DMS114 treated with DMSO at 0.1 percent for 48 hours (cell line): ENCODE measurements at regions not wholly inside any gene's neighbourhood (a gene's known extent, or its start where the extent isn't known, plus 50 kb on each side); places are given as distances from the start of the nearest gene placed in this dataset.

Experiments used
- DNase-seq: peaks from one replicate; lab custom pipeline; 2025; ENCODE audit not compliant: unreplicated experiment; lab: John Stamatoyannopoulos, UW

- no peak for DNase-seq
Observed at GRCh38 chr22:48264586-48264985, 1502.1 kb downstream of the TBC1D22A start.

GRCh38 chr22:48263791-48264351 lies 1501.4 kb downstream of the TBC1D22A start:
- no peak for DNase-seq

- no peak for DNase-seq
Observed at GRCh38 chr22:48263431-48263765, 1500.9 kb downstream of the TBC1D22A start.

DNA sequence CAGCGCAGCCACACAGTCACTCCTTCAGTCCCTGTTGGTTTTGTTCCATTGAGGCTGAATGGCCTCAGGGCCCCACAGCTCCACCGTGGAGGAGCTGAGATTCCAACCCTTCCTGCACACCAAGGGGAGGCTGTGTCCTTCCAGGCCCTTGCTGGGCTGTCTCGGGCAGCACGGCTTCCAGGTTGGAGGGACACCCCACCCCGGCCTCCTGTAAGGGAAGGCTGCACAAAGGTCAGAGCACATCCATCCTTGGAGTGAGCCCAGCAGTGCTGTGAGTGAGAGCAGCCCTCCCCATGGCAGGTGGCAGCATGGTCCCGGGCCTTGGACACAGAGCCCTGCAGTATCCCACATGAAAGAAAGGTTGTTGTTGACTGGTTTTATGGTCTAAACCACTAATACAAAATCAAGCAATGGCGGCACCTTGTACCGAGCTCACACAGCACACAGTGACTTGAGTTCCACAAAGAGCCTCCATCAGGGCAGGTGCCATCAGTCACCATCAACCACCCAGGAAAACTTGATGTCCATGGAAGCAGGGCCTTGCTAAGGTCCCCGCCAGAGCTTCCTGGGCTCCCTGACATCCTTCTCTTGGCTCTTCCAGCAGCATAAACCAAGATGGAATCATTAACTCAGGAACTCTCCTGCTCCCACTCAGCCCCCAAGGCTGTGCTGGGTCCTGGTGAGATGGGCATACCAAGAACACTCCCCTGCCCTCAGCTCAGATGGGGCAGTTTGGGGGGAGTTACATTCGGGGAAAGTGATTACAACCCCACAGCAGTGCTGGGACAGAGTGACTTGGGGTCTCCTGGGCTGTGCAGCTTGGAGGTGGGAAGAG lies 1500.4 kb downstream of the TBC1D22A start:
- no peak for DNase-seq

DNA sequence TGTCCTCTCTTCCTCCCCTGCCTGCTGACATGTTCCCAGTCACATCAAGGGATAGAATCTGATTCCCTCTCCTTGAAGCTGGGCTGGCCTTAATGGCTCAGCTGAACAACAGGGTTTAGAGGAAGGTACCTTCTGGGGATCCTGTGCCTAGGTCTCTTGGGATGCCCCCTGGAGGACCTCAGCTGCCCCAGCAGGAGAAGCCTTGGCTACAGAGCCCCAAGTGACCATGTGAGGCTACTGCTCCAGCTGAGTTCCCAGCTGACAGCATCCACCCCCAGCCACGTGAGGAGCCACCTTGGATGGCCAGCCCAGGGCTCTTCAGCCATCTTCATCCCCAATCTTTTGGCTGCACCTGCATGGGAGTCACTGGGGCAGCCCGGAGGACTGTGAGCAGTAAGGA lies 1499.3 kb downstream of the TBC1D22A start:
- DNase-seq: no peak

- no peak for DNase-seq
Observed at GRCh38 chr22:48261048-48261621, 1498.7 kb downstream of the TBC1D22A start.

DNA sequence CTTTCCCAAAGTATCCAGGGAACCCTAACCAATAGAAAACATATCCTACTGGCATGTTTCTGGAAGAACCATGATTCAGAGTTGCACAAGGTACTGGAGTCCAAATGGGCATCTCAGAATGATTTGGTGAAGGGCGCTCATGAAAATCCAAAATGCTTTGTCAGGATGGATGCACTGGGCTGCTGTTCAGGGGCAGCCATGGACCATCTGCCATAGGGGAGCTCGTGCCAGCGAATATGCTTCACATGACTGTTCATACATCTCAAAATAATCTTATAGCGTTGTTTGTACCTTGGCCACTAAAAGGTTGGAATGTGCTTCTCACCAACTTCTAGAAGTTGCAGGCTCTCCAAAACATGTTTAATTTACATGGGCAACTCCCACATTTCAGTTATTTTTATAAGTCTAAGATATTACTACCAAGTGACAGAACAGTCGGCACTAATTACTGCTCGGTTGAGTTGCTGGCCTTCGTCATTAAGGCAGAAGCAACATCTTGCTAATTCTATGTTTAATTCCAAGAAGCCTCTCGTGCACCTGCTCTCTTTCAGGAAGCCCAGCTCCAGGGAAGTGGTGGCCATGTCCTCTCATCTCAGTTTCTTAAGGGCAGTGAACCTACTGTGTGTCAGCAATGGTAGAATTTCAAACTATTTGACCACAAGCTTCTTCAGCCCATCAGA lies 1497.7 kb downstream of the TBC1D22A start:
- no peak for DNase-seq

DNA sequence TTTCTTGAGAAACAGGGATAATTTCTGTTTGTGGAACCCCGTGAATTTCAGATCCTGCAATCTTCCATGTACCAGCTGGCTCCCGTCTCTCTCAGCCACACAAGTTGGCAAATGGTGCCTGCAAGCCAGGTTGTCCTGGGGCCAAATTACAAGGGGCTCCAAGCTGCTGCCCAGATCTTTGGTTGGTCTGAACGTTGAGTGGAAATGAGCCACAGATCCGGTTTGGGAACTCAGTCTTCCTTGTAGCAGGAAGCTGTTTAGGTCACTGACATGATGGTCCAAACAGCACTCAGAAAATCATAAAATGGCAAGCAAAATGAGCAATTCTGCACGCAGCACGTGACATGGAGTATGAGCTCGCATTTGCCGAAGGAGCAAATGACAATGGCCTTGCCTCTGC lies 1496.4 kb downstream of the TBC1D22A start:
- no peak for DNase-seq

GRCh38 chr22:48258064-48258701 lies 1495.7 kb downstream of the TBC1D22A start:
- no peak for DNase-seq

DNA sequence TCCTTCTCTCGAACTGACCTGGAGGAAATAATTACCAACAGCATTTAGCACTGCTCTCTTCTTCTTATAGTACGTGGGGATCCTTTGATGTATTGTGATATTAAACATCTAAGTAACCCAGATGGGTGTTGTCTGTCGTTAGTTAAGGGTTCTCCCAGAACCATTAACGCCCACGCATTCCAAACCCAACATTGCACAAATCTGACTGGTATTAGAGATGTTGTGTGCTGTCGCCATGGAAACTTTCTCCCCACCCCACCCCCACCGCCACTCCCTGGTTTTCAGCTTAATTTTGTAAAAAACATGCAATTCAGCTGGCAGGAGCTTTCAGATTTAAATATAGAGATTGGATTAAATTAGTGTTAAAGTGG lies 1495.2 kb downstream of the TBC1D22A start:
- no peak for DNase-seq

- no peak for DNase-seq
Observed at GRCh38 chr22:48256776-48257684, 1494.6 kb downstream of the TBC1D22A start.

- DNase-seq: no peak
Observed at GRCh38 chr22:48256041-48256739, 1493.7 kb downstream of the TBC1D22A start.

- no peak for DNase-seq
Observed at GRCh38 chr22:48254311-48254873, 1491.9 kb downstream of the TBC1D22A start.

- no peak for DNase-seq
Observed at GRCh38 chr22:48253573-48253972, 1491.1 kb downstream of the TBC1D22A start.

GRCh38 chr22:48253136-48253535 lies 1490.7 kb downstream of the TBC1D22A start:
- DNase-seq: no peak

- DNase-seq: no peak
Observed at GRCh38 chr22:48251629-48252028, 1489.2 kb downstream of the TBC1D22A start.

GRCh38 chr22:48250937-48251530 lies 1488.6 kb downstream of the TBC1D22A start:
- no peak for DNase-seq

DNA sequence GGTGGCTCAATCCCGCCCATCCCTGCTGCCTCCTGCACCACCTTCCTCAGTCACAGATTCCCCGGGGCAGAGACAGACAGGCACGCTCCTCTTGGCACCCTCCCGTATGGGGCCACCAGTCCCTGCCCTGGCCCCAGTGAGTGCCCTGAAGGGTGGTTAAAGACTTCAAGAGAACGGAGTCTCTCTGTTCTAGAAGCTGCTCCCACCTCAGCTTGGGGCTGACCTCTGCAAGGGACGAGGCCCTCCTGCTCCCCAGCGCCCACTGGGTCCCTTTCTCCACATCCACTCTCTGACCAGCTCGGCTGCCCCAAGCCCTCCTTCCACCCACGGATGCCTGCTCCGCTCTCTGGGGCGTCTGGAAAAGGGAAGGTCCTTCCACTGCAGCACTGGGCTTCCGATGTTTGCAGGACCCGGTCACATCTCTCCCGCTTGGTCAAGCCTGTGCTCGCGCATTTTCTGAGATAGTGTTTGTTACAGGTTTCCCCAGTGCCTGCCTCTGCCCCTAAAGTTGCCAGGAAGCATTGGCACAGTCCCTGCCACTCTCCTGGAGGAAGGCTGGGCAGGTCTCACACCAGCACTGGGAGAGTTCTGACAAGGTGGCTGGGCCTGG lies 1487.9 kb downstream of the TBC1D22A start:
- no peak for DNase-seq
